GM23338 (cell line): ENCODE measurements at regions not wholly inside any gene's neighbourhood (a gene's known extent, or its start where the extent isn't known, plus 50 kb on each side); places are given as distances from the start of the nearest gene placed in this dataset.
"Not testable (repeated sequence)": the region's sequence is repeated elsewhere in the genome, so short reads cannot be mapped to it uniquely, and the experiment has no call there.

Experiments used
- ATAC-seq: fragments of 200-7000 bp; cut with Tn5 transposase; 3 replicates; pipeline ENCODE4 v1.9.1; 2020
- DNase-seq: peaks from one replicate; pipeline ENCODE4 v3.0.0-alpha.2; 2015; ENCODE audit warnings: low spot score
- H2AFZ ChIP-seq: fragments of 200-600 bp; sonication (generic); 2 replicates; pipeline ENCODE4 v1.8.0; 2016; ENCODE audit warnings: antibody characterized with exemption, mild to moderate bottlenecking, moderate library complexity
- H3F3A ChIP-seq: fragments of 200-600 bp; sonication (generic); replicated peaks from 2 replicates; pipeline ENCODE4 v1.8.0; 2017; ENCODE audit warnings: antibody characterized with exemption, mixed run types, low read depth
- H3K27ac ChIP-seq: fragments of 200-600 bp; sonication (generic); 2 replicates; pipeline ENCODE4 v1.6.1; 2016; ENCODE audit warnings: low read depth
- H3K27me3 ChIP-seq: fragments of 200-600 bp; sonication (generic); 2 replicates; pipeline ENCODE4 v1.8.0; 2016; ENCODE audit warnings: mild to moderate bottlenecking, mixed run types, moderate library complexity; ENCODE audit not compliant: insufficient read depth
- H3K36me3 ChIP-seq: fragments of 200-600 bp; sonication (generic); 2 replicates; pipeline ENCODE4 v1.8.0; 2016; ENCODE audit warnings: mild to moderate bottlenecking; ENCODE audit not compliant: insufficient read depth
- H3K4me1 ChIP-seq: fragments of 200-600 bp; sonication (generic); 2 replicates; pipeline ENCODE4 v1.8.0; 2016; ENCODE audit warnings: mild to moderate bottlenecking, moderate library complexity; ENCODE audit not compliant: insufficient read depth
- H3K4me2 ChIP-seq: fragments of 200-600 bp; sonication (generic); 2 replicates; pipeline ENCODE4 v1.7.1; 2017; ENCODE audit warnings: mixed run types
- H3K4me3 ChIP-seq: fragments of 200-600 bp; sonication (generic); 2 replicates; pipeline ENCODE4 v1.6.1; 2016; ENCODE audit warnings: mixed run types
- H3K79me2 ChIP-seq: fragments of 200-600 bp; sonication (generic); replicated peaks from 2 replicates; pipeline ENCODE4 v1.8.0; 2017; ENCODE audit warnings: mild to moderate bottlenecking; ENCODE audit not compliant: insufficient read depth
- H3K9me2 ChIP-seq: fragments of 200-600 bp; sonication (generic); 2 replicates; pipeline ENCODE4 v1.8.0; 2017; ENCODE audit not compliant: insufficient read depth
- H4K20me1 ChIP-seq: fragments of 200-600 bp; sonication (generic); replicated peaks from 2 replicates; pipeline ENCODE4 v1.8.0; 2017; ENCODE audit warnings: mild to moderate bottlenecking; ENCODE audit not compliant: insufficient read depth
- H3K27ac Mint-ChIP-seq: 2 replicates; pipeline ENCODE4 v1.8.0; 2020; ENCODE audit warnings: inconsistent platforms, mild to moderate bottlenecking, moderate library complexity, mixed read lengths
- H3K27me3 Mint-ChIP-seq: 3 replicates; pipeline ENCODE4 v1.8.0; 2022; ENCODE audit warnings: low read depth, mild to moderate bottlenecking, moderate library complexity, mixed read lengths, inconsistent platforms; ENCODE audit not compliant: insufficient read depth, poor library complexity
- H3K36me3 Mint-ChIP-seq: 3 replicates; pipeline ENCODE4 v1.8.0; 2021; ENCODE audit warnings: low read depth, mild to moderate bottlenecking, inconsistent platforms, moderate library complexity, mixed read lengths
- H3K4me1 Mint-ChIP-seq: 3 replicates; pipeline ENCODE4 v1.8.0; 2020; ENCODE audit warnings: mild to moderate bottlenecking, inconsistent platforms, mixed read lengths
- H3K4me3 Mint-ChIP-seq: 3 replicates; pipeline ENCODE4 v1.8.0; 2021; ENCODE audit warnings: moderate library complexity, mild to moderate bottlenecking, inconsistent platforms, mixed read lengths
- H3K9me3 Mint-ChIP-seq: 3 replicates; pipeline ENCODE4 v1.8.0; 2020; ENCODE audit warnings: moderate library complexity, mild to moderate bottlenecking, inconsistent platforms, mixed read lengths
- ZNF114 ChIP-seq: fragments of 250-450 bp; sonication (Bioruptor Pico); IDR thresholded peaks from 2 replicates; pipeline ENCODE4 v1.5.0; 2020; ENCODE audit warnings: mild to moderate bottlenecking, moderate library complexity
- TF ChIP-seq, protein P1 (sequence below): fragments of 250-450 bp; sonication (Bioruptor Pico); IDR thresholded peaks from 2 replicates; pipeline ENCODE4 v1.5.0; 2020; ENCODE audit warnings: mild to moderate bottlenecking, moderate library complexity

DNA sequence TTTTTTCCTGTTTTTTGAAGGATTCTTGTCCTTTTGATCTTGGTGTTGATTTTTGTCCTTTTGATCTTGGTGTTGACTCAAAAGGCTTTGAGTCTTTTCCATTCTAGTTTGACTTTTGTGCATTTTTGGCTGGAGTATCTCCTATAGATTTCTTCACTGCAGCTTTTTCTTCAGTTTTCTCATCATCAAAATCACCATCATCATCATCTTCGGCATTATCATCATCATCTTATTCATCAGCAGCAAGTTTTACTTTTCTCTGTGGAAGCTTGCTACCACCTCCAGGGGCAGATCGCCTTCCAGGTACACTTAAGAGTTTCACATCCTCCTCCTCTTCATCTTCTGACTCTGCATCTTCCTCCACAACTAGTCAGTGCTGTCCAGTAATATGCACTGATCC lies 56.5 kb upstream of the MCHR2 start (continued):
- TF ChIP-seq, protein P1, sequence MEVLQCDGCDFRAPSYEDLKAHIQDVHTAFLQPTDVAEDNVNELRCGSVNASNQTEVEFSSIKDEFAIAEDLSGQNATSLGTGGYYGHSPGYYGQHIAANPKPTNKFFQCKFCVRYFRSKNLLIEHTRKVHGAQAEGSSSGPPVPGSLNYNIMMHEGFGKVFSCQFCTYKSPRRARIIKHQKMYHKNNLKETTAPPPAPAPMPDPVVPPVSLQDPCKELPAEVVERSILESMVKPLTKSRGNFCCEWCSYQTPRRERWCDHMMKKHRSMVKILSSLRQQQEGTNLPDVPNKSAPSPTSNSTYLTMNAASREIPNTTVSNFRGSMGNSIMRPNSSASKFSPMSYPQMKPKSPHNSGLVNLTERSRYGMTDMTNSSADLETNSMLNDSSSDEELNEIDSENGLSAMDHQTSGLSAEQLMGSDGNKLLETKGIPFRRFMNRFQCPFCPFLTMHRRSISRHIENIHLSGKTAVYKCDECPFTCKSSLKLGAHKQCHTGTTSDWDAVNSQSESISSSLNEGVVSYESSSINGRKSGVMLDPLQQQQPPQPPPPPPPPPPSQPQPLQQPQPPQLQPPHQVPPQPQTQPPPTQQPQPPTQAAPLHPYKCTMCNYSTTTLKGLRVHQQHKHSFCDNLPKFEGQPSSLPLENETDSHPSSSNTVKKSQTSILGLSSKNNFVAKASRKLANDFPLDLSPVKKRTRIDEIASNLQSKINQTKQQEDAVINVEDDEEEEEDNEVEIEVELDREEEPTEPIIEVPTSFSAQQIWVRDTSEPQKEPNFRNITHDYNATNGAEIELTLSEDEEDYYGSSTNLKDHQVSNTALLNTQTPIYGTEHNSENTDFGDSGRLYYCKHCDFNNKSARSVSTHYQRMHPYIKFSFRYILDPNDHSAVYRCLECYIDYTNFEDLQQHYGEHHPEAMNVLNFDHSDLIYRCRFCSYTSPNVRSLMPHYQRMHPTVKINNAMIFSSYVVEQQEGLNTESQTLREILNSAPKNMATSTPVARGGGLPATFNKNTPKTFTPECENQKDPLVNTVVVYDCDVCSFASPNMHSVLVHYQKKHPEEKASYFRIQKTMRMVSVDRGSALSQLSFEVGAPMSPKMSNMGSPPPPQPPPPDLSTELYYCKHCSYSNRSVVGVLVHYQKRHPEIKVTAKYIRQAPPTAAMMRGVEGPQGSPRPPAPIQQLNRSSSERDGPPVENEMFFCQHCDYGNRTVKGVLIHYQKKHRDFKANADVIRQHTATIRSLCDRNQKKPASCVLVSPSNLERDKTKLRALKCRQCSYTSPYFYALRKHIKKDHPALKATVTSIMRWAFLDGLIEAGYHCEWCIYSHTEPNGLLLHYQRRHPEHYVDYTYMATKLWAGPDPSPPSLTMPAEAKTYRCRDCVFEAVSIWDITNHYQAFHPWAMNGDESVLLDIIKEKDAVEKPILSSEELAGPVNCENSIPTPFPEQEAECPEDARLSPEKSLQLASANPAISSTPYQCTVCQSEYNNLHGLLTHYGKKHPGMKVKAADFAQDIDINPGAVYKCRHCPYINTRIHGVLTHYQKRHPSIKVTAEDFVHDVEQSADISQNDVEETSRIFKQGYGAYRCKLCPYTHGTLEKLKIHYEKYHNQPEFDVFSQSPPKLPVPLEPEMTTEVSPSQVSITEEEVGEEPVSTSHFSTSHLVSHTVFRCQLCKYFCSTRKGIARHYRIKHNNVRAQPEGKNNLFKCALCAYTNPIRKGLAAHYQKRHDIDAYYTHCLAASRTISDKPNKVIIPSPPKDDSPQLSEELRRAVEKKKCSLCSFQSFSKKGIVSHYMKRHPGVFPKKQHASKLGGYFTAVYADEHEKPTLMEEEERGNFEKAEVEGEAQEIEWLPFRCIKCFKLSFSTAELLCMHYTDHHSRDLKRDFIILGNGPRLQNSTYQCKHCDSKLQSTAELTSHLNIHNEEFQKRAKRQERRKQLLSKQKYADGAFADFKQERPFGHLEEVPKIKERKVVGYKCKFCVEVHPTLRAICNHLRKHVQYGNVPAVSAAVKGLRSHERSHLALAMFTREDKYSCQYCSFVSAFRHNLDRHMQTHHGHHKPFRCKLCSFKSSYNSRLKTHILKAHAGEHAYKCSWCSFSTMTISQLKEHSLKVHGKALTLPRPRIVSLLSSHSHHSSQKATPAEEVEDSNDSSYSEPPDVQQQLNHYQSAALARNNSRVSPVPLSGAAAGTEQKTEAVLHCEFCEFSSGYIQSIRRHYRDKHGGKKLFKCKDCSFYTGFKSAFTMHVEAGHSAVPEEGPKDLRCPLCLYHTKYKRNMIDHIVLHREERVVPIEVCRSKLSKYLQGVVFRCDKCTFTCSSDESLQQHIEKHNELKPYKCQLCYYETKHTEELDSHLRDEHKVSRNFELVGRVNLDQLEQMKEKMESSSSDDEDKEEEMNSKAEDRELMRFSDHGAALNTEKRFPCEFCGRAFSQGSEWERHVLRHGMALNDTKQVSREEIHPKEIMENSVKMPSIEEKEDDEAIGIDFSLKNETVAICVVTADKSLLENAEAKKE (CRISPR knock-in tag), result no peak
- no peak for TF ChIP-seq ZNF114

- H3K36me3 Mint-ChIP-seq, H3K27ac ChIP-seq, H3K9me2 ChIP-seq, H3K79me2 ChIP-seq, H3K36me3 ChIP-seq, H3K4me1 Mint-ChIP-seq, H3K4me3 ChIP-seq, DNase-seq, ATAC-seq, H3K27me3 ChIP-seq, H3K27ac Mint-ChIP-seq, H2AFZ ChIP-seq, H3K27me3 Mint-ChIP-seq, H4K20me1 ChIP-seq, H3K4me1 ChIP-seq, H3K4me3 Mint-ChIP-seq, H3K4me2 ChIP-seq, H3F3A ChIP-seq, H3K9me3 Mint-ChIP-seq: not testable (repeated sequence)
These were observed 49.9 kb upstream of the MCHR2 start for GRCh38 chr6:100043961-100044360.
